ENCODE measurements at regions not wholly inside any gene's neighbourhood (a gene's known extent, or its start where the extent isn't known, plus 50 kb on each side); places are given as distances from the start of the nearest gene placed in this dataset.

DNA sequence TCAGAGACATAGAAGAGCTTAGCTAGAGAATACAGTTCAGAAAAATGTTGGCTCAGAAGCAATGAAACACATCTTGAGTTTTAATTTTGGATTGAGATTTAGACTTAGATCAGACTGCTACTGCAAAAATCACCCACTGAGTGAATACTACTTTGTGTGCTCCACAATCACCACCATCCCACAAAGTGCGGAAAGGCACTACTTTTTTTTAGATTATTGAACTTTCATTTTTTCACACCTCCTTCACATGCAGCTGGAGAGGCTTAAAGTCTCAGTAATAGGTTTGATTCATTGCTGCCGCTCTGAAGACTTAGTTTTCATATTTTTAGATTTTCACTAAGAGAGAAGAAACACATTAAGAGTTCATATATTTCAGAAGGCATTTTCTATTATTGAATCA lies 289.9 kb upstream of the PRR20A start:
- Histone ChIP-seq H3K4me3 (no peak overlapping the region), H3K4me1 (no peaks in the 10 kb centered on the region), H3K27me3 (no peaks in the 10 kb centered on the region), H3K27ac (no peak overlapping the region), H3K9me3 (peaks cover 0 to 3% (median 0%) of the 10 kb centered on the region in 4 donors), H3K36me3 (no peaks in the 10 kb centered on the region)
- TF ChIP-seq POLR2AphosphoS5 (IDR thresholded peaks at IDR 0.05) (no peak), POLR2A (IDR thresholded peaks at IDR 0.05) (no peak), EP300 (IDR thresholded peaks at IDR 0.05) (no peak)
- TF ChIP-seq, protein P1, sequence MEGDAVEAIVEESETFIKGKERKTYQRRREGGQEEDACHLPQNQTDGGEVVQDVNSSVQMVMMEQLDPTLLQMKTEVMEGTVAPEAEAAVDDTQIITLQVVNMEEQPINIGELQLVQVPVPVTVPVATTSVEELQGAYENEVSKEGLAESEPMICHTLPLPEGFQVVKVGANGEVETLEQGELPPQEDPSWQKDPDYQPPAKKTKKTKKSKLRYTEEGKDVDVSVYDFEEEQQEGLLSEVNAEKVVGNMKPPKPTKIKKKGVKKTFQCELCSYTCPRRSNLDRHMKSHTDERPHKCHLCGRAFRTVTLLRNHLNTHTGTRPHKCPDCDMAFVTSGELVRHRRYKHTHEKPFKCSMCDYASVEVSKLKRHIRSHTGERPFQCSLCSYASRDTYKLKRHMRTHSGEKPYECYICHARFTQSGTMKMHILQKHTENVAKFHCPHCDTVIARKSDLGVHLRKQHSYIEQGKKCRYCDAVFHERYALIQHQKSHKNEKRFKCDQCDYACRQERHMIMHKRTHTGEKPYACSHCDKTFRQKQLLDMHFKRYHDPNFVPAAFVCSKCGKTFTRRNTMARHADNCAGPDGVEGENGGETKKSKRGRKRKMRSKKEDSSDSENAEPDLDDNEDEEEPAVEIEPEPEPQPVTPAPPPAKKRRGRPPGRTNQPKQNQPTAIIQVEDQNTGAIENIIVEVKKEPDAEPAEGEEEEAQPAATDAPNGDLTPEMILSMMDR (IDR thresholded peaks at IDR 0.05), result no peak
- WGBS, 2 donors, result 87 to 93% methylated on average over 2 of the region's 2 CpGs
- no peak for DNase-seq
- intact Hi-C loops (cut with DNase I), result no loop called here

DNA sequence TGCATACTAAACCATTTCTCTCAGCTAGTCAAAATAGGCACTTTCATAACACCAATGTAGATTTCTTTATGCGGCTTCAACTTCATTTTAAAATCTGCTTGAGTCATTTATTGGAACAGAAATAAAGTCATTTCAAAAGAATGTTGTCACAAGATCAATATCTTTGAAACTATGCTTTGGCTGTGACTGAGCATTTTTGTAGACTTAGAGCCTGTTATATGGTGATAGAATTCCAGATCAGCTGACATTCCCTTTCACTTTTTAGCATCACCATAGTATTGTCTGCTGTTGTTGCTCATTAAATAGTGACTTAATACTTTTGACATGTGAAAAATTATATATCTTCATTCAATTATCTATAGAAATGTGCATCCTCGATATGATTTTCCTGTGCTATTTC lies 279.2 kb upstream of the PRR20A start:
- no peak overlapping the region for H3K4me3 ChIP-seq

DNA sequence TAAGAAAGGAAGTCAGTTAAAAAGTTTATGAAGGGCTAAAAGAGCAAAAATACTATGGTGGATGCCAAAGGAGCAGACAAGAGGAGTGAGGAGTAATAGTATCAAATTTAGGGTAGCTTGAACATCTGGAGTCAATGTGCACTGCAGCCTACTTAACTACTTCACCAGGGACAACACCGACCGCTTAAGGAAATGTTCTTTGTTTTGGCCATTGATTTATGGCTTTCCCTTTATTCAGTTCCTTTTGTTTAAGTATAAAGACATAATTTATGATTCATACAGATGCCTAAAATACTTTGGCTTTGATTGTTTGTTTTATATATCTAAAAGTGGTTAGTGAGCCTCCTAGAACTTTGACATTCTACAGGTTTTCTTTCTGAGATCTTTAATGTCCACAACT lies 276.3 kb upstream of the PRR20A start:
- intact Hi-C loops (cut with DNase I), result no loop called here
- no peak for DNase-seq
- no peaks in the 10 kb centered on the region for H3K9me3 ChIP-seq
- H3K36me3 ChIP-seq, result no peaks in the 10 kb centered on the region
- no peaks in the 10 kb centered on the region for H3K27me3 ChIP-seq
- H3K4me1 ChIP-seq, result peaks cover 0 to 15% (median 10%) of the 10 kb centered on the region in 4 donors
- no peak overlapping the region for H3K4me3 ChIP-seq
- TF ChIP-seq POLR2AphosphoS5 (IDR thresholded peaks at IDR 0.05), result no peak
- TF ChIP-seq, protein P1 (IDR thresholded peaks at IDR 0.05), result no peak
- no peak for TF ChIP-seq EP300 (IDR thresholded peaks at IDR 0.05)
- TF ChIP-seq POLR2A (IDR thresholded peaks at IDR 0.05), result no peak
- H3K27ac ChIP-seq, result no peak overlapping the region
- WGBS, 2 donors, result 18 to 56% methylated on average over 2 of the region's 2 CpGs

More for the DNA sequence above, 279.2 kb upstream of the PRR20A start:
- intact Hi-C loops (cut with DNase I), result no loop called here
- no peaks in the 10 kb centered on the region for H3K27me3 ChIP-seq
- H3K27ac ChIP-seq, result no peak overlapping the region
- H3K36me3 ChIP-seq, result no peaks in the 10 kb centered on the region
- no peaks in the 10 kb centered on the region for H3K9me3 ChIP-seq
- peaks cover 0 to 15% (median 10%) of the 10 kb centered on the region in 4 donors for H3K4me1 ChIP-seq
- WGBS, 2 donors, result 54 to 83% methylated on average over 2 of the region's 2 CpGs
- no peak for DNase-seq
- TF ChIP-seq EP300 (IDR thresholded peaks at IDR 0.05) (no peak), POLR2A (IDR thresholded peaks at IDR 0.05) (no peak), POLR2AphosphoS5 (IDR thresholded peaks at IDR 0.05) (no peak)
- TF ChIP-seq, protein P1 (IDR thresholded peaks at IDR 0.05), result no peak

DNA sequence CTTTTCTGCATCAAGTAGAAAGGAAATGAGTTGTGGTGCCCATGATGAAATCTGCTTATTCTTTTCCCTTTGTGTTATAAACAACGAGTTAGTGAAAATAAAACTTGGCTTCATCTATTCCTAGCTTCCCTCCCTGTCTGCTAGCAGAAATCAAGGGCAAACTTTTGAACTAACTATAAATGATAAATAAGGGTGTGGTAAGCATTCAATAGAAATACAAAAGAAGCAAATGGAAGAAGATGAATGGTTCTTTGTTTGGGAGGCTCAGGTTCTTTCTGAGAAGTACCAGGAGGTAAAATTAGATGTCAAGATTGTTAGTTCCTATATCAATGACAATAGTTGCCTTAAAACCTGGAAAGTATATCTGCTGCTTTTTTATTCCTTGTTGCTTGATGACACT lies 275.3 kb upstream of the PRR20A start:
- no peak for DNase-seq

More for the DNA sequence above, 275.3 kb upstream of the PRR20A start:
- Histone ChIP-seq H3K27ac (no peak overlapping the region), H3K27me3 (no peaks in the 10 kb centered on the region), H3K4me1 (peaks cover 0 to 15% (median 9%) of the 10 kb centered on the region in 4 donors), H3K4me3 (no peak overlapping the region), H3K9me3 (no peaks in the 10 kb centered on the region), H3K36me3 (no peaks in the 10 kb centered on the region)
- intact Hi-C loops (cut with DNase I), result no loop called here
- TF ChIP-seq POLR2A (IDR thresholded peaks at IDR 0.05) (no peak), EP300 (IDR thresholded peaks at IDR 0.05) (no peak), POLR2AphosphoS5 (IDR thresholded peaks at IDR 0.05) (no peak)
- TF ChIP-seq, protein P1 (IDR thresholded peaks at IDR 0.05), result no peak
- WGBS, 2 donors, result 33 to 40% methylated on average over 1 of the region's 1 CpG

Data from sigmoid colon (tissue), 6 donors.